BLaER1 treated with 17β-estradiol and CSF1 and Interleukin-3, amounts not matched to agents 10 nM and 100 nM (cell line): ENCODE measurements at regions not wholly inside any gene's neighbourhood (a gene's known extent, or its start where the extent isn't known, plus 50 kb on each side); places are given as distances from the start of the nearest gene placed in this dataset.

Experiments used
- H3K27ac ChIP-seq, 11 experiments: shearing (Covaris generic); formaldehyde crosslinking; 2 replicates each; pipeline ENCODE4 v1.8.1; 2022
- H3K27me3 ChIP-seq, 11 experiments: shearing (Covaris generic); formaldehyde crosslinking; 2 replicates each; pipeline ENCODE4 v1.8.1; 2022
- H3K36me3 ChIP-seq, 11 experiments: shearing (Covaris generic); formaldehyde crosslinking; 2 replicates each; pipeline ENCODE4 v1.8.1; 2022
- H3K4me1 ChIP-seq, 10 experiments: shearing (Covaris generic); formaldehyde crosslinking; 2 replicates each; pipeline ENCODE4 v1.8.1; 2022
- H3K4me2 ChIP-seq, 11 experiments: shearing (Covaris generic); formaldehyde crosslinking; 2 replicates each; pipeline ENCODE4 v1.8.1; 2022
- H3K4me3 ChIP-seq, 10 experiments: shearing (Covaris generic); formaldehyde crosslinking; 2 replicates each; pipeline ENCODE4 v1.8.1; 2022
- H3K9ac ChIP-seq, 11 experiments: shearing (Covaris generic); formaldehyde crosslinking; 2 replicates each; pipeline ENCODE4 v1.8.1; 2022
- H3K9me3 ChIP-seq, 11 experiments: shearing (Covaris generic); formaldehyde crosslinking; replicated peaks in 1 of 11; 2 replicates each; pipeline ENCODE4 v1.8.1; 2022
- H4K20me1 ChIP-seq, 11 experiments: shearing (Covaris generic); formaldehyde crosslinking; 2 replicates each; pipeline ENCODE4 v1.8.1; 2022
- Cebpa-rat ChIP-seq, 11 experiments: shearing (Covaris generic); IDR thresholded peaks; 2 replicates each; pipeline ENCODE4 v1.8.1; 2022

- no peak overlapping the region for H3K27ac ChIP-seq
- H3K4me1 ChIP-seq: no peaks in the 10 kb centered on the region
Measured at GRCh38 chr10:111747751-111748150, 435.8 kb downstream of the GPAM start.

GRCh38 chr10:111748184-111748583 is 435.4 kb downstream of the GPAM start:
- no peaks in the 10 kb centered on the region for H3K4me1 ChIP-seq
- H4K20me1 ChIP-seq: no peaks in the 10 kb centered on the region
- no peak overlapping the region for H3K4me3 ChIP-seq
- no peak for TF ChIP-seq Cebpa-rat (IDR thresholded peaks at IDR 0.05)
- no peaks in the 10 kb centered on the region for H3K27me3 ChIP-seq
- no peaks in the 10 kb centered on the region for H3K36me3 ChIP-seq
- H3K4me2 ChIP-seq: no peak overlapping the region
- H3K27ac ChIP-seq: no peak overlapping the region
- H3K9me3 ChIP-seq: no peaks in the 10 kb centered on the region
- no peak overlapping the region for H3K9ac ChIP-seq

More at GRCh38 chr10:111747751-111748150, 435.8 kb downstream of the GPAM start:
- Histone ChIP-seq H4K20me1 (no peaks in the 10 kb centered on the region), H3K36me3 (no peaks in the 10 kb centered on the region), H3K4me3 (no peak overlapping the region), H3K27me3 (no peaks in the 10 kb centered on the region), H3K9me3 (no peaks in the 10 kb centered on the region), H3K4me2 (no peak overlapping the region), H3K9ac (no peak overlapping the region)
- no peak for TF ChIP-seq Cebpa-rat (IDR thresholded peaks at IDR 0.05)

GRCh38 chr10:111750165-111750849 is 433.3 kb downstream of the GPAM start:
- no peaks in the 10 kb centered on the region for H3K9me3 ChIP-seq
- no peak overlapping the region for H3K27ac ChIP-seq
- H3K4me2 ChIP-seq: no peak overlapping the region

GRCh38 chr10:111756217-111757061 is 427.1 kb downstream of the GPAM start:
- H3K4me3 ChIP-seq: no peak overlapping the region

More at GRCh38 chr10:111750165-111750849, 433.3 kb downstream of the GPAM start:
- H3K27me3 ChIP-seq: no peaks in the 10 kb centered on the region
- no peak for TF ChIP-seq Cebpa-rat (IDR thresholded peaks at IDR 0.05)
- H4K20me1 ChIP-seq: no peaks in the 10 kb centered on the region
- no peak overlapping the region for H3K9ac ChIP-seq
- no peaks in the 10 kb centered on the region for H3K36me3 ChIP-seq
- H3K4me3 ChIP-seq: no peak overlapping the region
- no peaks in the 10 kb centered on the region for H3K4me1 ChIP-seq

GRCh38 chr10:111758593-111758992 is 425.0 kb downstream of the GPAM start:
- Histone ChIP-seq H4K20me1 (no peaks in the 10 kb centered on the region), H3K9ac (no peak overlapping the region), H3K9me3 (no peaks in the 10 kb centered on the region), H3K4me1 (no peaks in the 10 kb centered on the region; a peak in 1 of 20 replicates), H3K27ac (no peak overlapping the region), H3K36me3 (no peaks in the 10 kb centered on the region), H3K4me2 (no peak overlapping the region), H3K27me3 (no peaks in the 10 kb centered on the region), H3K4me3 (no peak overlapping the region)
- no peak for TF ChIP-seq Cebpa-rat (IDR thresholded peaks at IDR 0.05)

More at GRCh38 chr10:111756217-111757061, 427.1 kb downstream of the GPAM start:
- no peaks in the 10 kb centered on the region for H4K20me1 ChIP-seq
- TF ChIP-seq Cebpa-rat (IDR thresholded peaks at IDR 0.05): no peak
- no peaks in the 10 kb centered on the region; a peak in 1 of 20 replicates for H3K4me1 ChIP-seq
- no peaks in the 10 kb centered on the region for H3K36me3 ChIP-seq
- no peak overlapping the region for H3K27ac ChIP-seq
- H3K4me2 ChIP-seq: peak overlapping the region in 3 of 11 experiments; percentile 11 to 26 (median 23); a peak in 3 of 22 replicates
- H3K9me3 ChIP-seq: no peaks in the 10 kb centered on the region
- no peaks in the 10 kb centered on the region for H3K27me3 ChIP-seq
- H3K9ac ChIP-seq: no peak overlapping the region

- Histone ChIP-seq H3K9ac (no peak overlapping the region), H3K4me2 (no peak overlapping the region), H3K36me3 (no peaks in the 10 kb centered on the region), H4K20me1 (no peaks in the 10 kb centered on the region), H3K27ac (no peak overlapping the region), H3K9me3 (no peaks in the 10 kb centered on the region), H3K4me3 (no peak overlapping the region), H3K4me1 (no peaks in the 10 kb centered on the region), H3K27me3 (peaks cover 0 to 8% (median 0%) of the 10 kb centered on the region in 11 experiments; a peak in 3 of 22 replicates)
- TF ChIP-seq Cebpa-rat (IDR thresholded peaks at IDR 0.05): no peak
Measured at GRCh38 chr10:111762114-111762513, 421.5 kb downstream of the GPAM start.

GRCh38 chr10:111765216-111765615 is 418.3 kb downstream of the GPAM start:
- peaks cover 0 to 10% (median 0%) of the 10 kb centered on the region in 11 experiments; a peak in 3 of 22 replicates for H3K27me3 ChIP-seq
- no peak for TF ChIP-seq Cebpa-rat (IDR thresholded peaks at IDR 0.05)

GRCh38 chr10:111766464-111766863 is 417.1 kb downstream of the GPAM start:
- Histone ChIP-seq H3K4me3 (no peak overlapping the region), H4K20me1 (no peaks in the 10 kb centered on the region), H3K9ac (no peak overlapping the region), H3K4me1 (no peaks in the 10 kb centered on the region), H3K27me3 (peaks cover 0 to 10% (median 0%) of the 10 kb centered on the region in 11 experiments; a peak in 3 of 22 replicates), H3K27ac (no peak overlapping the region), H3K36me3 (no peaks in the 10 kb centered on the region), H3K4me2 (no peak overlapping the region), H3K9me3 (peaks cover 0 to 5% (median 0%) of the 10 kb centered on the region in 11 experiments; a peak in 1 of 22 replicates)
- TF ChIP-seq Cebpa-rat (IDR thresholded peaks at IDR 0.05): no peak

More at GRCh38 chr10:111765216-111765615, 418.3 kb downstream of the GPAM start:
- no peak overlapping the region for H3K4me2 ChIP-seq
- H4K20me1 ChIP-seq: no peaks in the 10 kb centered on the region
- no peak overlapping the region for H3K27ac ChIP-seq
- peaks cover 0 to 5% (median 0%) of the 10 kb centered on the region in 11 experiments; a peak in 1 of 22 replicates for H3K9me3 ChIP-seq
- H3K4me1 ChIP-seq: no peaks in the 10 kb centered on the region
- H3K4me3 ChIP-seq: no peak overlapping the region
- no peak overlapping the region for H3K9ac ChIP-seq
- no peaks in the 10 kb centered on the region for H3K36me3 ChIP-seq

- peaks cover 0 to 10% (median 0%) of the 10 kb centered on the region in 11 experiments; a peak in 3 of 22 replicates for H3K27me3 ChIP-seq
- no peaks in the 10 kb centered on the region for H3K36me3 ChIP-seq
- no peak overlapping the region for H3K27ac ChIP-seq
- H3K4me1 ChIP-seq: no peaks in the 10 kb centered on the region
- no peak overlapping the region for H3K4me2 ChIP-seq
- TF ChIP-seq Cebpa-rat (IDR thresholded peaks at IDR 0.05): no peak
- H4K20me1 ChIP-seq: no peaks in the 10 kb centered on the region
- H3K4me3 ChIP-seq: no peak overlapping the region
- H3K9ac ChIP-seq: no peak overlapping the region
- H3K9me3 ChIP-seq: peaks cover 0 to 5% (median 0%) of the 10 kb centered on the region in 11 experiments; a peak in 1 of 22 replicates
Measured at GRCh38 chr10:111767661-111768060, 415.9 kb downstream of the GPAM start.
